Ectodermal cell (in vitro differentiated cells): ENCODE measurements at regions not wholly inside any gene's neighbourhood (a gene's known extent, or its start where the extent isn't known, plus 50 kb on each side); places are given as distances from the start of the nearest gene placed in this dataset.

Source experiments
- H3K27ac ChIP-seq: 2 replicates; pipeline ENCODE4 v1.7.0; 2013; ENCODE audit warnings: mild to moderate bottlenecking, low read depth, low read length; ENCODE audit not compliant: insufficient read depth, poor library complexity, severe bottlenecking
- H3K27me3 ChIP-seq: 2 replicates; pipeline ENCODE4 v1.7.0; 2013; ENCODE audit warnings: mild to moderate bottlenecking, low read length; ENCODE audit not compliant: insufficient read depth, control insufficient read depth, poor library complexity, severe bottlenecking
- H3K36me3 ChIP-seq: one replicate; pipeline ENCODE4 v1.7.0; 2013; ENCODE audit warnings: low read length; ENCODE audit not compliant: control insufficient read depth, insufficient read depth
- H3K4me1 ChIP-seq: one replicate; pipeline ENCODE4 v1.7.0; 2013; ENCODE audit warnings: low read length; ENCODE audit not compliant: control insufficient read depth, insufficient read depth
- H3K4me3 ChIP-seq: 2 replicates; pipeline ENCODE4 v1.7.0; 2013; ENCODE audit warnings: low read depth, low read length, control low read depth; ENCODE audit not compliant: insufficient read depth
- H3K9me3 ChIP-seq: 2 replicates; pipeline ENCODE4 v1.7.0; 2013; ENCODE audit warnings: mild to moderate bottlenecking, low read length, moderate library complexity; ENCODE audit not compliant: control insufficient read depth
- WGBS, 2 experiments: methylation state at CpG; one replicate each; pipeline ENCODE4 v1.1.7; 2013; ENCODE audit warnings: missing lambda C conversion rate in 2 of 2; 5-methylcytosine and 5-hydroxymethylcytosine counted together

- Histone ChIP-seq H3K27ac (no peak overlapping the region), H3K4me1 (no peaks in the 10 kb centered on the region), H3K36me3 (no peaks in the 10 kb centered on the region), H3K4me3 (no peak overlapping the region), H3K9me3 (no peaks in the 10 kb centered on the region), H3K27me3 (no peaks in the 10 kb centered on the region)
- WGBS, 2 experiments, result 93 to 98% methylated on average over 2 to 3 of the region's 4 CpGs
These were observed 358.8 kb downstream of the ELAVL2 start for GRCh38 chr9:23467276-23467675.

GRCh38 chr9:23477908-23478307, 348.1 kb downstream of the ELAVL2 start:
- Histone ChIP-seq H3K36me3 (no peaks in the 10 kb centered on the region), H3K27ac (no peak overlapping the region)
- WGBS, 2 experiments, result 92 to 100% methylated on average over 2 of the region's 2 CpGs

GRCh38 chr9:23483566-23483965, 342.5 kb downstream of the ELAVL2 start:
- Histone ChIP-seq H3K36me3 (no peaks in the 10 kb centered on the region), H3K27me3 (no peaks in the 10 kb centered on the region), H3K4me1 (no peaks in the 10 kb centered on the region), H3K4me3 (no peak overlapping the region), H3K9me3 (no peaks in the 10 kb centered on the region), H3K27ac (no peak overlapping the region)
- 100% methylated on average over 1 of the region's 1 CpG; no CpG with 5 or more reads in 1 of the 2 experiments for WGBS, 2 experiments

More at GRCh38 chr9:23477908-23478307, 348.1 kb downstream of the ELAVL2 start:
- no peak overlapping the region for H3K4me3 ChIP-seq
- H3K4me1 ChIP-seq, result no peaks in the 10 kb centered on the region
- H3K27me3 ChIP-seq, result no peaks in the 10 kb centered on the region
- no peaks in the 10 kb centered on the region for H3K9me3 ChIP-seq

GRCh38 chr9:23492126-23493002, 333.7 kb downstream of the ELAVL2 start:
- WGBS, 2 experiments, result 73 to 78% methylated on average over 5 of the region's 5 CpGs
- Histone ChIP-seq H3K27ac (no peak overlapping the region), H3K27me3 (no peaks in the 10 kb centered on the region), H3K4me3 (no peak overlapping the region), H3K9me3 (no peaks in the 10 kb centered on the region), H3K4me1 (no peaks in the 10 kb centered on the region), H3K36me3 (no peaks in the 10 kb centered on the region)

- 83 to 91% methylated on average over 4 to 5 of the region's 5 CpGs for WGBS, 2 experiments
- Histone ChIP-seq H3K27me3 (no peaks in the 10 kb centered on the region), H3K36me3 (no peaks in the 10 kb centered on the region)
These were observed 332.8 kb downstream of the ELAVL2 start for GRCh38 chr9:23493219-23493618.

GRCh38 chr9:23496489-23497136, 329.4 kb downstream of the ELAVL2 start:
- Histone ChIP-seq H3K4me3 (no peak overlapping the region), H3K27ac (no peak overlapping the region)
- WGBS, 2 experiments, result 86 to 90% methylated on average over 1 to 2 of the region's 2 CpGs

More at GRCh38 chr9:23493219-23493618, 332.8 kb downstream of the ELAVL2 start:
- Histone ChIP-seq H3K9me3 (no peaks in the 10 kb centered on the region), H3K4me1 (no peaks in the 10 kb centered on the region), H3K27ac (no peak overlapping the region), H3K4me3 (no peak overlapping the region)

GRCh38 chr9:23497137-23497504, 328.9 kb downstream of the ELAVL2 start:
- Histone ChIP-seq H3K9me3 (no peaks in the 10 kb centered on the region), H3K27me3 (no peaks in the 10 kb centered on the region), H3K36me3 (no peaks in the 10 kb centered on the region), H3K4me1 (no peaks in the 10 kb centered on the region), H3K27ac (no peak overlapping the region), H3K4me3 (no peak overlapping the region)
- WGBS, 2 experiments, result 89 to 90% methylated on average over 4 of the region's 4 CpGs

More at GRCh38 chr9:23496489-23497136, 329.4 kb downstream of the ELAVL2 start:
- Histone ChIP-seq H3K4me1 (no peaks in the 10 kb centered on the region), H3K9me3 (no peaks in the 10 kb centered on the region), H3K36me3 (no peaks in the 10 kb centered on the region), H3K27me3 (no peaks in the 10 kb centered on the region)

- no peaks in the 10 kb centered on the region for H3K4me1 ChIP-seq
- H3K36me3 ChIP-seq, result no peaks in the 10 kb centered on the region
- 100% methylated on average over 1 of the region's 1 CpG; no CpG with 5 or more reads in 1 of the 2 experiments for WGBS, 2 experiments
These were observed 324.0 kb downstream of the ELAVL2 start for GRCh38 chr9:23502004-23502403.

GRCh38 chr9:23522952-23523351, 303.1 kb downstream of the ELAVL2 start:
- WGBS, 2 experiments, result 86 to 91% methylated on average over 3 of the region's 3 CpGs
- no peaks in the 10 kb centered on the region for H3K4me1 ChIP-seq
- no peaks in the 10 kb centered on the region for H3K27me3 ChIP-seq
- no peak overlapping the region for H3K27ac ChIP-seq
- no peaks in the 10 kb centered on the region for H3K36me3 ChIP-seq
- H3K9me3 ChIP-seq, result no peaks in the 10 kb centered on the region
- no peak overlapping the region for H3K4me3 ChIP-seq

More at GRCh38 chr9:23502004-23502403, 324.0 kb downstream of the ELAVL2 start:
- no peaks in the 10 kb centered on the region for H3K9me3 ChIP-seq
- H3K4me3 ChIP-seq, result no peak overlapping the region
- H3K27me3 ChIP-seq, result no peaks in the 10 kb centered on the region
- H3K27ac ChIP-seq, result no peak overlapping the region

GRCh38 chr9:23524607-23525155, 301.4 kb downstream of the ELAVL2 start:
- Histone ChIP-seq H3K27me3 (no peaks in the 10 kb centered on the region), H3K36me3 (no peaks in the 10 kb centered on the region), H3K9me3 (no peaks in the 10 kb centered on the region), H3K4me1 (no peaks in the 10 kb centered on the region), H3K27ac (no peak overlapping the region), H3K4me3 (no peak overlapping the region)
- WGBS, 2 experiments, result 60 to 100% methylated on average over 1 to 2 of the region's 2 CpGs
